SK-N-SH treated with all-trans-retinoic acid at 6 μM for 48 hours (cell line): ENCODE measurements at regions not wholly inside any gene's neighbourhood (a gene's known extent, or its start where the extent isn't known, plus 50 kb on each side); places are given as distances from the start of the nearest gene placed in this dataset.

ENCODE experiments used
- CSDC2 ChIP-seq: fragments of 250-450 bp; sonication (Bioruptor Pico); IDR thresholded peaks from 2 replicates; pipeline ENCODE4 v1.5.0; 2020; ENCODE audit warnings: mild to moderate bottlenecking, moderate library complexity
- ZNF8 ChIP-seq: fragments of 450-650 bp; formaldehyde crosslinking; IDR thresholded peaks from 2 replicates; pipeline ENCODE4 v1.5.0; 2020; ENCODE audit warnings: mild to moderate bottlenecking, moderate library complexity

DNA sequence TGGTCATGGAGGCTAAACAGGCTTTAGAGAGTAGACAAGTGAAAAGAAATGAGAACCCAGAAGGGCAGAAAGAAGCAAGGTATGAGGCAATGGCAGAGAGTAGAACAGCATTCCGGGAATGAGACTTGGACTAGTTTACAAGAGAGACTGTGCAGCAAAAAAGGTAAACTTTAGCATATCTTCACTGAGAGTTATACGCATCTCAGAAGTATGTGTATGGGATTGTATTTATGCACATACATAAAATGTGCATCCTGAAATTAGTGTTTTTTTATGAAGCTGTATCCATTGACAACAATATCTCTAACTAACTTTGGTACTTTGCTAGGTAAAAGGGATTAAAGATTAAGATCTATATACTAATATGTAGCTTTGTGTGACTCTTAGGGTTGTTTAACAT is 753.6 kb downstream of the BCKDHB start:
- TF ChIP-seq CSDC2 (CRISPR knock-in tag) (no peak), ZNF8 (CRISPR knock-in tag) (no peak)
